Right atrium auricular region (tissue), 2 donors: ENCODE measurements at regions not wholly inside any gene's neighbourhood (a gene's known extent, or its start where the extent isn't known, plus 50 kb on each side); places are given as distances from the start of the nearest gene placed in this dataset.

Source experiments
- DNase-seq: peaks from one replicate; pipeline ENCODE4 v3.0.0-alpha.2; 2019; ENCODE audit warnings: low spot score
- H3K27ac ChIP-seq, 2 donors: fragments of 200-600 bp; sonication (generic); 1 replicate in 1 of 2; 2 replicates in 1 of 2; pipeline ENCODE4 v1.5.1; 2016 to 2019
- H3K27me3 ChIP-seq, 2 donors: fragments of 200-600 bp; sonication (generic); one replicate each; pipeline versions ENCODE4 v1.5.1 to v1.6.0; 2017 to 2019
- H3K36me3 ChIP-seq: fragments of 200-600 bp; sonication (generic); one replicate; pipeline ENCODE4 v1.5.1; 2016
- H3K4me1 ChIP-seq, 2 donors: fragments of 200-600 bp; sonication (generic); one replicate each; pipeline versions ENCODE4 v1.5.1 to v1.6.0; 2017 to 2019
- H3K4me3 ChIP-seq, 2 donors: fragments of 200-600 bp; sonication (generic); 1 replicate in 1 of 2; 2 replicates in 1 of 2; pipeline ENCODE4 v1.5.1; 2017 to 2019; ENCODE audit warnings: mild to moderate bottlenecking in 1 of 2, moderate library complexity in 1 of 2
- H3K9me3 ChIP-seq, 2 donors: fragments of 200-600 bp; sonication (generic); one replicate each; pipeline ENCODE4 v1.5.1; 2019
- CTCF ChIP-seq, 2 donors: fragments of 200-600 bp; sonication (generic); IDR thresholded peaks; one replicate each; pipeline ENCODE4 v1.5.1; 2019; ENCODE audit warnings: antibody characterized with exemption in 2 of 2

GRCh38 chr4:156176896-156177295 lies 223.2 kb upstream of the CTSO start:
- Histone ChIP-seq H3K27ac (no peak overlapping the region), H3K36me3 (no peaks in the 10 kb centered on the region), H3K27me3 (no peaks in the 10 kb centered on the region), H3K4me3 (no peak overlapping the region), H3K4me1 (no peaks in the 10 kb centered on the region), H3K9me3 (no peaks in the 10 kb centered on the region)
- no peak for TF ChIP-seq CTCF (IDR thresholded peaks at IDR 0.05)
- DNase-seq, result no peak

- no peak overlapping the region for H3K27ac ChIP-seq
- TF ChIP-seq CTCF (IDR thresholded peaks at IDR 0.05), result no peak
- H3K4me1 ChIP-seq, result peaks cover 0 to 4% of the 10 kb centered on the region in 2 donors
- no peak overlapping the region for H3K4me3 ChIP-seq
- no peaks in the 10 kb centered on the region for H3K9me3 ChIP-seq
- H3K27me3 ChIP-seq, result no peaks in the 10 kb centered on the region
- DNase-seq, result no peak
- H3K36me3 ChIP-seq, result no peaks in the 10 kb centered on the region
These were observed 220.3 kb upstream of the CTSO start for GRCh38 chr4:156173937-156174336.

GRCh38 chr4:156173486-156173885 lies 219.8 kb upstream of the CTSO start:
- Histone ChIP-seq H3K4me1 (peaks cover 0 to 6% of the 10 kb centered on the region in 2 donors), H3K4me3 (no peak overlapping the region), H3K36me3 (no peaks in the 10 kb centered on the region), H3K9me3 (no peaks in the 10 kb centered on the region), H3K27ac (no peak overlapping the region), H3K27me3 (no peaks in the 10 kb centered on the region)
- no peak for TF ChIP-seq CTCF (IDR thresholded peaks at IDR 0.05)
- DNase-seq, result no peak

GRCh38 chr4:156169861-156170260 lies 216.2 kb upstream of the CTSO start:
- DNase-seq, result no peak
- Histone ChIP-seq H3K4me3 (no peak overlapping the region), H3K27me3 (no peaks in the 10 kb centered on the region), H3K4me1 (peaks cover 0 to 6% of the 10 kb centered on the region in 2 donors), H3K9me3 (no peaks in the 10 kb centered on the region), H3K27ac (no peak overlapping the region), H3K36me3 (no peaks in the 10 kb centered on the region)
- TF ChIP-seq CTCF (IDR thresholded peaks at IDR 0.05), result no peak

GRCh38 chr4:156169011-156169410 lies 215.3 kb upstream of the CTSO start:
- TF ChIP-seq CTCF (IDR thresholded peaks at IDR 0.05), result peak; percentile 16 to 61
- H3K36me3 ChIP-seq, result no peaks in the 10 kb centered on the region
- DNase-seq, result no peak
- H3K27me3 ChIP-seq, result no peaks in the 10 kb centered on the region
- peaks cover 0 to 6% of the 10 kb centered on the region in 2 donors for H3K4me1 ChIP-seq
- H3K4me3 ChIP-seq, result no peak overlapping the region
- no peaks in the 10 kb centered on the region for H3K9me3 ChIP-seq
- H3K27ac ChIP-seq, result peak overlapping the region in 1 of 2 donors; percentile 23

- H3K27ac ChIP-seq, result no peak overlapping the region
- TF ChIP-seq CTCF (IDR thresholded peaks at IDR 0.05), result no peak
- H3K4me1 ChIP-seq, result peaks cover 0 to 6% of the 10 kb centered on the region in 2 donors
- DNase-seq, result no peak
- H3K4me3 ChIP-seq, result no peak overlapping the region
- H3K9me3 ChIP-seq, result no peaks in the 10 kb centered on the region
- no peaks in the 10 kb centered on the region for H3K36me3 ChIP-seq
- H3K27me3 ChIP-seq, result no peaks in the 10 kb centered on the region
These were observed 214.6 kb upstream of the CTSO start for GRCh38 chr4:156168288-156168687.
